NCI-H1694 (cell line): ENCODE measurements at regions not wholly inside any gene's neighbourhood (a gene's known extent, or its start where the extent isn't known, plus 50 kb on each side); places are given as distances from the start of the nearest gene placed in this dataset.

Experiments
- DNase-seq: peaks from one replicate; lab custom pipeline; 2025; lab: John Stamatoyannopoulos, UW

DNA sequence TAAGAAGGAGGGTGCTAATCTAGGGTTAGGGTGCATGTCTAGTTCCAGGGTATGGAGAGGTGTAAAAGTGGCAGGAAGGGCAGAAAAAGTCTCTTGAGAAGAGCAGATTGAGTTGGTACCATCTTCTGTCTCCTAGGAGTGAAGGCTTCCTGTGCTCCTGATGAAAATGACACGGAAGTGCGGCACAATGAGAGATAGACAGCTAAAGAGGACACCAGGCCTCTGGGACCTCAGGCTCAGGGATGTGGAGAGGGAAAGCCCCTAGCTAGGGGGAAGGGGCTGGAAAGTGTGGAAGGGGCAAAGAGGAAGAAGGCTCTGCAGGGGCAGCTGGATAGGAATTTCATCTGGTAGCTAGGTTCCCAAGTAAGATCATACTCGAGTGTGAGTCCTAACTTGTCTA is 498.3 kb upstream of the EEF2KMT start:
- no peak for DNase-seq

DNA sequence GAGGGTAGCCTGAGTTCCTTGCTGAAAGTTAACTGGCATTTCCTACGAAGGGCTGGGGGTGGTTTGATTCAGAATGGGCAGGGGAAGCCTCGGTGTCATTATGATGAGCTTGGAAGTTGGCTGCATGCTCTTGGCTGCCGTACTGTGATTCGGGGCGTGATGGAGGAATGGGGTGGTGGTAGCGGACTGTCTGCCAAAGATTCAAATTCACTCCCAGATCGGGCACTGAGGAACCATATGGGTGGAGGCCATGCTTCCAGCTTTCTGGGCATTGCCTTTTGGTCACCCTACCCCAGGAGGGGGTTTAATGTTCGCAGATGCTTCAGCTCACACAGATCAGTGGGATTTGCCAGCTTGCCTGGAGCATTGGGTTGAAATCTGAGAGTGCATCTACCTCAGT is 492.8 kb upstream of the EEF2KMT start:
- no peak for DNase-seq

DNA sequence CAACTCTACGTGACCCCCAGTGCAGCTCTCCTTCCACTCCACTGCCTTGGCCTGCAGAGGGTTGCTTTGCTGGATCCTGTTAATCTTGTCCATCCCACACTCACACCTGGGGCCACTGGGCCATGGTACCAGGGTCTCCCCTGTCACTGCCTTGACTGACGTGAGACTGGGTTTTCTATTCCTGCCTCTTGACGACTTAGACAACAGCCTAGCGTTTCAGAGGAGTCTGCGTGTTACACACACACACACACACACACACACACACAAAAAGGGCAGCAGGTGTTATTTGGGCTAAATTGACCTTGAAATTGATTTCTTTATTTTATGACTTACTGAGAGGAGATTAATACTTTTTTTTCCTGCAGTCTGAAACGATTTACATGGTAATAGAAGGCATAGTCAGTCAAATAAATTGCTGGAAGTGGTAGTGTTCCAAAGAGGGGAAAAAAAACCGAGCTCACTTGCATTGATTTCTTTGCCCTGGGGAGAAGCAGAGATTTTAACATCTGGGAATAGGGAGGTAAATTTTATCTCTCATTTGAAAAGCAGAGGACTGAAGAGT is 492.3 kb upstream of the EEF2KMT start:
- no peak for DNase-seq

DNA sequence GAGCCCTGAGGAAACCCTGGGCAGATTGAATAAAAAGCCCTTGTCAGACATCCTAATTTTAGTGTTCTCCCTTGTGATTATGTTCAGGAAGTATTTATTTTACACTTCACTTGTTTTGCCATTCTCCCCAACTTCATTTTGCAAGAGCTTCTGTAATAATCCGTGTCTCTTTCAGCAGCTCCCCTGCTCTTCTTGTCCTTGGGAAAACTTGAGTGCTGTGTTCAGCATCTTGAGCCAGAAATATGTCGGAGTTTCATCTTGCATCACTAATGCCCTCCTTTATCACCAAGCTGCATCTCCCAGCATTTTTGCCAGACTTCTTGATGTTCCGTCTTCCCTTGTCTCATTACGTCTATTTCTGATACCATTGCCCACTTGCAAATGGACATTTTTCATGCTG is 486.5 kb upstream of the EEF2KMT start:
- DNase-seq = no peak

DNA sequence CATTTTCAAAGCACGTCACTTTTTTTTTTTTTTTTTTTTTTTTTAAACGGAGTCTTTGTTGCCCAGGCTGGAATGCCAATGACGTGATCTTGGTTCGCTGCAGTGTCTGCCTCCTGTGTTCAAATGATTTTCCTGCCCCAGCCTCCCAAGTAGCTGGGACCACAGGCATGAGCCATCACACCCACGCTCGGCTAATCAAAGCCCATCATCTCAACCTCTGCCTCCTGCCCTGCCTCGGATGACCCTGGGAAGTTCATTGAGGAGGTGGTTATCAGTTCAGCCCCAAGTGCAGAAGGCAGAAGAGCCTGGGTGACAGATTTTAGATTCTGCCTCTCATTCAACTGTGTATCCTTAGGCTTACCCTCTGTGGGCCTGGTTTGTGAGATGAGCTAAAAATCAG is 484.9 kb upstream of the EEF2KMT start:
- DNase-seq = no peak

DNA sequence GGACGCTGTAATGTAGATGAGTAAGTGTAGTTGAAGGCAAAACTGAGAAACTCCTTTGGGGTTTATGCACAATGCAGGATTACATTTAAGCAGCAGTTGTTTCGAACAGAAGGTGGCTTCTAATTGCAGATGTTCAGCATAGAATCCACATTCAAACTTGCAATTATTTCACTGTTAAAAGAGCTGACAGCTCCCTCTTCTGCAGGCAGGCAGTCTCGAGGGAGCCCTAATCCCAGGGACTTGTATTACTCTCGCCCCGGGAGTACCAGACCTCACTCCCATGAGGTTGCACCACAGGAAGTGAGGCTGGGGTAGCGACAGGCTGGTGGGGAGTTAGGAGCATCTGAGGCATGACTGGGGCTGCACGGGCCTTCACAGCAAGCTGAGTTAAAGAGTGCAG is 484.3 kb upstream of the EEF2KMT start:
- no peak for DNase-seq

DNA sequence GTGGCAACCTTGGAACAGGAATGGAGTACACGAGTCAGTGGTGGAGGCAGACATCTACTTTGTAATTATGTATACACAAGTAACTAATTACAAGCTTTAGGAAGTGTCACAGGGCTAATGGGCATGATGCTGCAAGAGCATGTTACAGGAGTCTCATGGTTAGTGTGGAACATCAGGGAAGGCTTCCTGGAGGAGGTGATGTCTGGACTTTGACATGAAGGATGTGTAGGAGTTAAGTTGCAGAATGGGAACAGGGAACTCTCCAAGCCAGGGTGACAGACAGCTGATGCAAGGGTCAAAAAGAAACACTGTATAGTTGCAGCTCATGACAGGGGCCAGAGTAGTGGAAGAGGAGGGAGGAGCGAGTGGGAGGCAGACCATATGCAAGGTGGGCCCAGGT is 483.8 kb upstream of the EEF2KMT start:
- no peak for DNase-seq

DNA sequence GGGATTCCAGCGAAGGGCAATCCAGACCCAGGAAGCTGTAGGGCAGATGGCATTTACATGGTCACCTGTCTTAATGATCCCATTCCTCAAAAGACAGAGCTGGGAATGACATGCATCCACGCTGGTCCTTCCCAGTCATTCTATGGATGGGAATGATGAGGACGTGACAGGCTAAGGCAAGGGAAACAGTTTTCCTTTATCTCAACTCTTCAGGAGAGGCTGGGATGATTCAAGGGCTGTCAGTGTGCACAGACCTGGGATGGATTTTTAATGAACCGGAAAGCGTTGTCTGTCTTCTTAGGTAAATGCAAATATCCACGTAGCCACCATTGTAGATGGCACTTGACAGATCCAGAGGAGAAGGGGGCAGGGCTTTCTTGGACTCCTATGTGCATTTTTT is 483.2 kb upstream of the EEF2KMT start:
- DNase-seq = no peak

DNA sequence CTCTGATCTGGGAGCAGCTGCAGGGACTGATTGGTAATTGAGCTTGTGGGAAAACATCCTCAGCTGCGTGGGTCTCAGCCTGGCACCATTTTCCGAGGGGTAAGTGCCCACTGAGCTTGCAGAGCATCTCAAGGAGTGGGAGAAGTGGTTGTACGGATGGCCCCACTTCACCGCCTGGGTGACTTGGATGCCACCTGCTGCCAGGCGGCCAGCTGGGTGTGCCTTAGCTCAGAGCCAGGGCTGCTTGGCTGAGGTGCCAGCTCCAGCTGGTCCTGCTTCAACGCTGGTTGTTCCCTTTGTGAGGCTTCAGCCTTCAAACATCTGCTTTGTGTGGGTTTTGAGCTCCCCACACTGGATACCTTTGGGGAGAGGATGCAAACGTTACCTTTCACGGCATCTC is 482.7 kb upstream of the EEF2KMT start:
- no peak for DNase-seq

GRCh38 chr16:5578980-5579379 is 481.4 kb upstream of the EEF2KMT start:
- DNase-seq = no peak

- no peak for DNase-seq
Observed at GRCh38 chr16:5577463-5577862, 479.9 kb upstream of the EEF2KMT start.

DNA sequence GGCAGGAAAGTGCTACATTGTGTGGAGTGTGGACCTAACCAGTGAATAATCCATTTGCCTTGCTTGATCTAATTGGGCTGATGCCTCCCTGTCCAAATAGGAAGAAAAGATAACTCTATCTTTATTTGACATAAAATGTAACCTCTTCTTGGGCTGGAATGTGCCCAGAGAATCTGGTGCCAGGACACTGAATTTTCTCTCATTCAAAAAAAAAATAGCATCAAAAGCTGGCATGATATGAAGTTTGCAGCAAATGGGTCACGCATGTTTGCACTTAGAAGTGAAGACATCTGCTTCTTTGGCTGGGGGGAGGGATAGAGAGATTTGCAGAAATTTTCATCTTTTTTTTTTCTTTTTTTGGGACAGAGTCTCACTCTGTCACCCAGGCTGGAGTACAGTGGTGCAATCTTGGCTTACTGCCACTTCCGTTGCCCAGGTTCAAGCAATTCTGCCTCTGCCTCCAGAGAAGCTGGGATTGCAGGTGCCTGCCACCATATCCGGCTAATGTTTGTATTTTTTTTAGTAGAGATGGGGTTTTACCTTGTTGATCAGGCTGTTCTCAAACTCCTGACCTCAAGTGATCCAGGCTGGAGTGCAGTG is 478.2 kb upstream of the EEF2KMT start:
- no peak for DNase-seq

DNA sequence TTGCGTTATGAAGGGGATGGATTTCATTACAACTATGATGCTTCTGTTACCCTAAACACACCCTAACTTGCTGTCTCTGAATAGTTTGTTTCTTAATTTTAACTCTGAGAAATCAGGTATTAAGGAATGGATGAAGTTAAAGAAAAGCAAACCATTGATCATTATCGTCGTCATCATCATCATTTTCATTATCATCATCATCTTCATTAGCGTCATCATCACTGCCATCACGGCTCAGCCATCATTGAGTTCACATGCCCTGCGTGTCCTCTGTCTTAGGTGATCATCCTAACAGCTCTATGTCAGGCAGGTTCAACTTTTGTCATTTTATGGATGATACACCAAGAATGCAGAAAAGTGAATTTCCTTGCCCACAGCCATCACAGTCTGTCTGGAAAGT is 477.5 kb upstream of the EEF2KMT start:
- DNase-seq = no peak

DNA sequence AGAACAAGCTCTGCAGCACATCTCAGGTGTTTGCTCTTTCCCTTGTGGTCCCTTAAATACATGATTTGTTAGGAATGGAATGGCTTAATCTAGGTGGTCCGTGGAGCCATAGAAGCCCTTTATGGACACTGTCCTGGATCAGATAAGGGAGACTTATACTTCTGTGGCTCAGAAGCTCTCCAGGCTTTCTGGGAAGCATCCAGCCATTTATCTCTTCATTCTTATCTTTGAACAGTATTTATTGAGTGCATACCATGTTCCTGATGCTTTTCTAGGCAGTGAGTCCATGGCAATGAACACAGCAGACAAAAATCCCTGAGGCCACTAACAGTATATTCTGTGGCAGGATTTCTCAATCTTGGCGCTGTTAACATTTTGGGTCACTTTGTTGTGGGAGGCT is 474.5 kb upstream of the EEF2KMT start:
- DNase-seq = no peak

DNA sequence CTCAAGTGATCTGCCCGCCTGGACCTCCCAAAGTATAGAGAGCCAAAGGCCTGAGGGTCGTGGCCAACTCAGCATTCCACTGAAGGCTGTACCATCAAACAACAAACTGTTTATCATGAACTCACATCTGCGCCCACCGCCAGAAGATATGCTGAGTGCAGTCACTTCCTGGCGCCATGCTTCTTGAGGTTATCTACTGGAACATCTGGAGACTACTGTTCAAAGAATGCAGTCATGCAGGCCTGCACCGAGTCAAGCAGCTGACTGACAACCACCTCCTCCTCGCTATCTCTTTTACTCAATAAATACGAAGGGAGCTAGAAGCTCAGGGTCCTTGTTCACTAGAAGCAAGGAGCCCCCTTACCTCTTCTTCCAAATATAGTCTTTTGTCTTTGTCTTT is 473.9 kb upstream of the EEF2KMT start:
- no peak for DNase-seq

DNA sequence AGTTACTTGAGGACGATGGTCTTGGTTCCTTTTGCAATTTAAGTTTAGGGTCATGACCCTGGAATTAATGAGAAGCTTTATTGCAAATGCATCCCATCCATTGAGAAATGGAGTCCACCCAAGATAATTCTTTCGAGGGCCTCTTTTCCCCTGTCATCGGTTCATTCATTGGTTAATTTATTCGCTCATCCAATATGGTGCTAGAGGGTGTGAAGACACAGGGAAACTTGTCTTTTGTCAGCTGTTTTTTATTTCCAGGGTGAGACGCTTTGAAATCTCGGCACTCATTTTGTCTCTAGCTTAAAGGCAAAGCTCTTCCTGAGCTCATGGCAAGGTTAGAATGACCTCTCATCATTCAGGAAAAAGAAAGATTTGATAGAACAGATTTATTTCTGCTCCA is 464.2 kb upstream of the EEF2KMT start:
- no peak for DNase-seq

GRCh38 chr16:5560084-5560483 is 462.5 kb upstream of the EEF2KMT start:
- no peak for DNase-seq

- DNase-seq = no peak
Observed at GRCh38 chr16:5557966-5558365, 460.4 kb upstream of the EEF2KMT start.

DNA sequence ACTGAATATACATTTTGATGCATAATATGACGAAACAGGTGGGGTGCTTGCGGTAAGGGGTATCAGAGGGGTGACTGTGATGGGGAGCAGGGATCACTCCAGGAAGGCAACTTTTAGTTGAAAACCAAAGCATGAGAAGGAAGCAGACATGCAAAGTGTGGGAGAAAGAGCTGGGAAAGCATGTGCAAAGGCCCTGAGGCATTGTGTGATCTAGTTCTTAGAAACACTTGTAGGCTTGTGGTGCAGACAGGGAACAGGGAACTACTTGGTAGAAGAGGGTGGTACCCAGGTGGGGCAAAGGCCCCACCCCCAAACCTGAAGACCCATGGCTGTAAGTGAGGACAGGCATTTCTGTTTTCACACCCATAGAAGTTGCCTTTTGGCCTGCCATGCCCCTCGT is 459.9 kb upstream of the EEF2KMT start:
- DNase-seq = no peak

GRCh38 chr16:5556158-5556810 is 458.7 kb upstream of the EEF2KMT start:
- DNase-seq = no peak

DNA sequence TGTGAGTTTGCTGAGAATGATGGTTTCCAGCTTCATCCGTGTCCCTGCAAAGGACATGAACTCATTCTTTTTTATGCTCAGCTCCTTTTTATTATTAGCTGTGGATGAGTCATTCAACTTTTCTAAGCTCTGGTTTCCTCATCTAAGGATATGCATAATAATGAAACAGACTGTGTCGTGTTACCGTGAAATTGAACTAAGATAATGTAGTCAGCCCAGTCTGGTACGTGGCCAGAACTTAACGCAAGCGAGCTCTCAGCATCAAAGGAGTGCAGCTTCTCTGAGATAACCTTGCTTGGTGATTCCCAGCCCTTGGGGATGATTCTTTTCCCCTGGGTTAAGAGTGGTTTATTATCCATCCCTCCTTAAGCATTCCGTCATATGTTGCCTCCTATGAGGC is 454.3 kb upstream of the EEF2KMT start:
- no peak for DNase-seq

DNA sequence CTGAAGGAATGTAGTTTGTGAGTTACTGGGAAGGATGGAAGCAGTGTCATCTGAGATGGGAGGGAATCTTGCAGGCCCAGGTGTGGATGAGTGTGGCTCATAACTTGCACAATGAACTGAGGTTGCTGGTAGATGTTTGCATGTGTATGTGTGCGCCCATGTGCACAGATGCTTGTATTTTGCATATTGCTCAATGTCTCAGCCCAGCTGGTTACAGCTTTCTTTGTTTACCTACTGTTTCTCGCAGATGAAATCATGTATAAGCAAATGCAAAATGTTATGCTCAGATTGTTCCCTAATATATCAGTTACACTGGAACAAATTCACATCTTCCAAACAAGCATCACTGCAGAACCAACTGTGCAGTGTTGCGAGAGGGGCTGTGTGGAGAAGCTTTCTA is 452.2 kb upstream of the EEF2KMT start:
- no peak for DNase-seq

DNA sequence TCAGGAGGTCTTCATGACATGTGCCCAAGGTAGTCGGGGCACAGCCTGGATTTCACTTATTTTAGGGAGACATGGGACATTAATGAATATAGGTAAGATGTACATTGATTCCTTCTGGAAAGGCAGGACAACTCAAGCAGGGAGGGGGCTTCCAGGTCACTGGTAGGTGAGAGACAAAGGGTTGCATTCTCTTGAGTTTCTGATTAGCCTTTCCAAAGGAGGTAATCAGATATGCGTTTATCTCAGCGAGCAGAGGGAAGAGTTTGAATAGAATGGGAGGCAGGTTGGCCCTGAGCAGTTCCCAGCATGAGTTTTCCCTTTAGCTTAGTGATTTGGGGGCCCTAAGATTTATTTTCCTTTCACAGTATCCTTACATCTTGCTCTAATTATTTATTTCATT is 443.8 kb upstream of the EEF2KMT start:
- DNase-seq = no peak

DNA sequence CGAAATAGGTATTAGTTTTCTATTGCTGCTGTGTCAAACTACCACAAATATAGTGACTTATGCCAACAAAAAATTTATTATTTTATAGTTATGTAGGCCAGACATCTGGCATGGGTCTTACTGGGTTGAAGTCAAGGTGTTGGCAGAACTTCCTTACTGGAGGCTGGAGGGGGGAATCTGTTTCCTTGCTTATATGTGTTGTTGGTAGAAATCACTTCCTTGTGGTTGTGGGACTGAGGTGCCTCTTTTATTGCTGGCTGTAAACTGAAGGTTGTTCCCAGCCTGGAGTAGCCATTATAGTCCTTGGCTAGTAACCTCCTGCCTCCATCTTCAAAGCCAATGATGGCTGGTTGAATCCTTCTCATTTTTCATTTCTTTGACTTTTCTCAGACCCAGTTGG is 439.8 kb upstream of the EEF2KMT start:
- DNase-seq = no peak
